Right renal cortex interstitium (tissue), 3 donors: ENCODE measurements at regions not wholly inside any gene's neighbourhood (a gene's known extent, or its start where the extent isn't known, plus 50 kb on each side); places are given as distances from the start of the nearest gene placed in this dataset.

Source experiments
- DNase-seq, 3 donors: peaks; one replicate each; pipeline ENCODE4 v3.0.0-alpha.2; 2013; ENCODE audit warnings: low read depth in 3 of 3, low spot score in 2 of 3

- DNase-seq = no peak
These were observed 198.2 kb upstream of the KCNG1 start for GRCh38 chr20:51221103-51221502.

GRCh38 chr20:51220293-51220706 is 197.4 kb upstream of the KCNG1 start:
- DNase-seq = no peak

DNA sequence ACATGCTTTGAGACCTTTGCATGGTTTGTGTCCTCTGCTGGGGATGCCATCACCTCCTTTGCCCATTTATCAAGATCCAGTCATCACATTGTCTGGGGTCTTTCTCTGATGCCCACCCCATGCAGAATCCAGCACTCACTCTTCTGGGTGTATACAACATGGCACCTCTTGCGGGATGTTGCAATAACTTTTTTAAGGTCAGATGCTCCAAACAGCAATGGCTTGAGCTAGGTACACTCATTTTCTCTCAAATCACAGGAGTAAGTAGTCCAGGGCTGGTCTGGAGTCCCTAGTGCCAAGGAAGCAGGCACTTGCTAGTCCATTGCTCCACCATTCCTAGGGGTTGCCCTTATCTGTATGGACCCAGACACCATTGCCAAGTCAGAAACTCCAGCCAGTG is 196.6 kb upstream of the KCNG1 start:
- no peak for DNase-seq

DNA sequence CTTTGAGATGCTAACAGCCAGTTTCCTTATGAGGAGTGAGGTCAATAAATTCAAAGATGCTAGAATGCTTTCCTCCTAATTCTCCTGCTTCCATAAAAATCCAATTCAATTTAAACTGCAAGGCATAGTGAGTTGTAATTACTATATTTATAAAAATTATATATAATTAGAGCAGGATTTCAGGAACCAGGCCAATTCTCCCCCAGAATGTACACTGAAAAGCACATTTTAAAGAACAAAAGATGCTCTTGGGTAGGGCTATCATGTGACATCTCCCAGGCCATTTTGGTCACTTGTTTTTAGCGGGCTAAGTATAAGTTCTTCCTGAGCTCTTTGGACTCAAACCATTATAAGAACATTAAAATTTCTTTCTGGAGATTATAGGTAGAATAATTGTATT is 195.7 kb upstream of the KCNG1 start:
- no peak for DNase-seq

- DNase-seq = no peak
These were observed 194.6 kb upstream of the KCNG1 start for GRCh38 chr20:51217347-51218045.

DNA sequence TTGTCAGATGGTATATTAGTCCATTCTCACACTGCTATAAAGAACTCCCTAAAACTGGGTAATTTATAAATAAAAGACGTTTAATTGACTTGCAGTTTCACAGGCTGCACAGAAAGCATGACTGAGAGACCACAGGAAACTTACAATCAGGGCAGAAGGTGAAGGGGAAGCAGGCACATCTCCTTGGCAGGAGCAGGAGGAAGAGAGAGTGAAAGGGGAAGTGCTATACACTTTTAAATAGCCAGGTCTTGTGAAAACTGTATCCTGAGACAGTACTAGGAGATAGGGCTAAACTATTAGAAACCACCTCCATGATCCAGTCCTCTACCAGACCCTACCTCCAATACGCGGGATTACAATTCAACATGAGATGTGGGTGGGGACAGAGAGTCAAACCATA is 193.9 kb upstream of the KCNG1 start:
- DNase-seq = no peak

DNA sequence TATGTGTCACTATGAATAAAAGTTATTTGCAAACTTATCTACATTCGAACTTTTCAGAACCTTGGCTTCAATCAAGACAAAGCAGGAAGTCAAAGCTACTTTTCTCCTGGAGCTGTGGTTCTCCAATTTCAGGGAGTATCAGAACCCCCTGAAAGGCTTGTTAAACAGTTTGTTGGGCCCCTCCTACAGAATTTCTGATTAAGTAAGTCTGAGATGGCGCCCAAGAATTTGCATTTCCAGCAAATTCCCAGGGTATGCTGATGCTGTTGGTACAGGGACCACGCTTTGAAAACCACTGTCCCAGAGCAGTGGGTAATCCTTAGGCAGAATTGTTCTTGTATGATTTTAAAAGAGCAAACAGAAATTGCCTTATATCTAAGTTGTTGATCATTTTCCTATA is 189.9 kb upstream of the KCNG1 start:
- no peak for DNase-seq

- DNase-seq = no peak
These were observed 188.3 kb upstream of the KCNG1 start for GRCh38 chr20:51211191-51211590.

DNA sequence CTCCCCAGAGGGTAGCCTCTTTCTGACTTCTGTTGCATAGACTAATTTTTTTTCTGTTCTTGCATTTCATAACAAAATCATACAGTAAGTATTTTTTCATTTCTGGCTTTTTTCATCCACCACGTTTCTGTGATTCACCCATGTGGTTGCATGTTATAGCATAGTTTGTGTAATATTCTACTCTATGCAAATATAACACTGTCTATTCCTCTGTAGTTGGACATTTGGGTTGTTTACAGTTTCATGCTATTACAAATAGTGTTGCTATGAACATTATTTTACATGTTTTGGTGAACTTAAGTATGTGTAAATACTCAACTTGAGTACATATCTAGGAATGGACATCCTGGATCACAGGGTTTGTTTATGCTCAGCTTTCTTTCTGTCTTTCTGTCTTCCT is 187.2 kb upstream of the KCNG1 start:
- DNase-seq = no peak

- DNase-seq = no peak
These were observed 185.3 kb upstream of the KCNG1 start for GRCh38 chr20:51208162-51208561.

- no peak for DNase-seq
These were observed 183.2 kb upstream of the KCNG1 start for GRCh38 chr20:51206032-51206662.

- DNase-seq = no peak
These were observed 181.9 kb upstream of the KCNG1 start for GRCh38 chr20:51204794-51205193.

GRCh38 chr20:51204051-51204715 is 181.3 kb upstream of the KCNG1 start:
- DNase-seq = no peak

DNA sequence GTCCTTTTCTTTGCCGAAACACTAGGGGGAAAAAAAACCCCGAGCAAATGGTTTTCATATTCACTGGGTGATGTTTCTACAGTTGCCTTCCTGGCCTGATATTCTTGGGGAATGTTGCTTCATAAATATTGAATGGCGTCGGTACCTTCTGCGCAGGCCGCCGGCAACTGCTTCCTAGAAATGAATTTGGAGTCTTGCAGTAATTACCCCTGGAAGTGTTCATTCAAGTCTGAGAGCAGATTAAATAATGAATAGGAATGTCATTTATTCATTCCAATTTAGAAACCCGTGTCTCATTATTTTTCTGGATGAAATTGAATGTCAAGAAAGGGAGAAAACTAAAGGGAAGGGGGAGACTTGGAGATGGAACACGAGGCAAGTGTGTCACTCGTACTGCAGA is 179.4 kb upstream of the KCNG1 start:
- DNase-seq = no peak

- no peak for DNase-seq
These were observed 177.0 kb upstream of the KCNG1 start for GRCh38 chr20:51199920-51200319.

GRCh38 chr20:51198876-51199523 is 176.1 kb upstream of the KCNG1 start:
- no peak for DNase-seq

DNA sequence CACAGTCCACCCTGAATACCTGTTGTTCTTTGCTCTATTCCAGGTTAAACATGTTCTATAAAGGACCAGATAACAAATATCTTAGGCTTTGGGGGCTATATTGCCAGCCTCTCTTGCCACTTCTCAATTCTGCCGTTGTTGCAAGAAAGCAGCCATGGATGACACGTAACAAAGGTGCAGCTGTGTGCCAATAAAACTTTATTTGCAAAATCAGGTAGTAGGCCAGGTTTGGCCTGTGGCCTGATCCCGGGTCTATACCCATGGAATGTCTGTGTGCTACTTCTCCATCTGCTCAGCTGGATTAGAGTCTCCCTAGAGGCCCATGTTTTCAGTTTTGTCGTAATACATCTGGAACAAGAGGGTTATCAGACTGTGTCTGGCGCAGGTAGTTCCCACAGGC is 175.3 kb upstream of the KCNG1 start:
- DNase-seq = no peak

DNA sequence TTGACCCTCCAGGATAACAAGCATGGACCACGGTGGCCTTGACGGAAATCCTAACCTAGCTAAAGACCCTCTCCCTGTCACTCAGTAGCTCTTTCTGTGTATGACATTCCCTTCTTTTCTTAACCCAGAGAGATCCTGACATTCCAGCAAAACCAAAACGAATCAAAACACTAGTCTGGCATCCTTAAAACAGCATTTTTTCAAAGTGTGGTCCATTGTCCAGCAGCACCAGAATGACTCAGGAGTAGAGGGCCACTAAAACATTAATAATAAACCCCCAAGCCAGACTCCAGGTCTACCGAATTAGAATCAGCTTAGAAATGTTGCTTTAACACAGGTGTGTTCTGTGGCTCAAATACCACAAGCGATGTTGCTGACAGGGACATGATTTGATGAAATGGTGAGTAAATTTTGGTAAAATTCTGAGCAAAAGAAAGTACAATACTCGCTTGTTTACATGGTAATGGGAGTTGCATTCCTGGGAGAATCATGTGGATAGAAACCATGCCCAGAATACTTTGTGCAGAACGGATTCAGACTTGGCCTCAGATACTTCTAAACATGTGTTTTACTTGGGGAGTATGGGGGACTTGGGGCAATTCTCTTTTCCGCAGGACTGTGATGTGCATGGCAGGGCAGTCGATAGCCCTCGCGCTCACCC is 174.2 kb upstream of the KCNG1 start:
- no peak for DNase-seq

- DNase-seq = no peak
These were observed 173.1 kb upstream of the KCNG1 start for GRCh38 chr20:51195990-51196389.

DNA sequence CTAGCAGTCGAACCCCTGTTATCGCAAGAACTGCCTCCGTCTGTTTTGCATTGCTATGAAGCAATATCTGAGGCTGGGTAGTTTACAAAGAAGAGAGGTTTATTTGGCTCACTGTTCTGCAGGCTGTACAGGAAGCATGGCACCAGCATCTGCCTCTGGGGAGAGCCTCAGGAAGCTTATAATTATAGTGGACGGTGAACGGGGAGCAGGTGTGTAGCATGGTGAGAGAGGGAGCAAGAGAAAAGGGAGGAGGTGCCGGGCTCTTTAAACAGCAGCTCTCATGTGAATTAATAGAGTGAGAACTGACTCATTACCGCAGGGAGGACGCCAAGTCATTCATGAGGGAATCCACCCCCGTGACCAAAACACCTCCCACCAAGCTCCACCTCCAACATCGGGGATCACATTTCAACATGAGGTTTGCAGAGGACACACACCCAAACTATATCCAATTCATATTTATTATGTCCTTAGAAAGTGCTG is 172.6 kb upstream of the KCNG1 start:
- DNase-seq = no peak
